AML-193 (cell line): ENCODE measurements at regions not wholly inside any gene's neighbourhood (a gene's known extent, or its start where the extent isn't known, plus 50 kb on each side); places are given as distances from the start of the nearest gene placed in this dataset.

Experiments
- DNase-seq, 2 experiments: peaks; one replicate each; lab custom pipeline; 2025; lab: John Stamatoyannopoulos, UW

- no peak for DNase-seq
These were observed 918.7 kb upstream of the PIK3C3 start for GRCh38 chr18:41036346-41036745.

GRCh38 chr18:41034413-41034812 is 920.6 kb upstream of the PIK3C3 start:
- no peak for DNase-seq

GRCh38 chr18:41025666-41026065 is 929.4 kb upstream of the PIK3C3 start:
- DNase-seq = no peak

GRCh38 chr18:41024792-41025191 is 930.2 kb upstream of the PIK3C3 start:
- no peak for DNase-seq

- DNase-seq = no peak
These were observed 932.5 kb upstream of the PIK3C3 start for GRCh38 chr18:41022484-41022883.

- DNase-seq = no peak
These were observed 933.9 kb upstream of the PIK3C3 start for GRCh38 chr18:41021089-41021488.

GRCh38 chr18:41012194-41012593 is 942.8 kb upstream of the PIK3C3 start:
- no peak for DNase-seq

GRCh38 chr18:41009926-41010325 is 945.1 kb upstream of the PIK3C3 start:
- DNase-seq = no peak

- DNase-seq = no peak
These were observed 950.7 kb upstream of the PIK3C3 start for GRCh38 chr18:41004324-41004723.

GRCh38 chr18:40995529-40995928 is 959.5 kb upstream of the PIK3C3 start:
- no peak for DNase-seq

GRCh38 chr18:40993363-40993762 is 961.7 kb upstream of the PIK3C3 start:
- DNase-seq = no peak

GRCh38 chr18:40987581-40987980 is 967.5 kb upstream of the PIK3C3 start:
- no peak for DNase-seq

- DNase-seq = no peak
These were observed 969.6 kb upstream of the PIK3C3 start for GRCh38 chr18:40985436-40985835.

- DNase-seq = no peak
These were observed 970.2 kb upstream of the PIK3C3 start for GRCh38 chr18:40984856-40985255.

GRCh38 chr18:40983835-40984234 is 971.2 kb upstream of the PIK3C3 start:
- DNase-seq = no peak

GRCh38 chr18:40980171-40980570 is 974.9 kb upstream of the PIK3C3 start:
- DNase-seq = no peak

- DNase-seq = no peak
These were observed 979.0 kb upstream of the PIK3C3 start for GRCh38 chr18:40976050-40976449.

- no peak for DNase-seq
These were observed 980.6 kb upstream of the PIK3C3 start for GRCh38 chr18:40974448-40974847.

GRCh38 chr18:40962784-40963183 is 992.2 kb upstream of the PIK3C3 start:
- DNase-seq = no peak

GRCh38 chr18:40957533-40958070 is 997.4 kb upstream of the PIK3C3 start:
- no peak for DNase-seq

GRCh38 chr18:40956213-40956612 is 998.8 kb upstream of the PIK3C3 start:
- no peak for DNase-seq

GRCh38 chr18:40955351-40955750 is 999.7 kb upstream of the PIK3C3 start:
- DNase-seq = no peak

GRCh38 chr18:40949114-40949950 is 1005.7 kb upstream of the PIK3C3 start:
- no peak for DNase-seq

GRCh38 chr18:40944576-40944975 is 1010.5 kb upstream of the PIK3C3 start:
- DNase-seq = no peak
